ENCODE measurements at regions not wholly inside any gene's neighbourhood (a gene's known extent, or its start where the extent isn't known, plus 50 kb on each side); places are given as distances from the start of the nearest gene placed in this dataset.

DNA sequence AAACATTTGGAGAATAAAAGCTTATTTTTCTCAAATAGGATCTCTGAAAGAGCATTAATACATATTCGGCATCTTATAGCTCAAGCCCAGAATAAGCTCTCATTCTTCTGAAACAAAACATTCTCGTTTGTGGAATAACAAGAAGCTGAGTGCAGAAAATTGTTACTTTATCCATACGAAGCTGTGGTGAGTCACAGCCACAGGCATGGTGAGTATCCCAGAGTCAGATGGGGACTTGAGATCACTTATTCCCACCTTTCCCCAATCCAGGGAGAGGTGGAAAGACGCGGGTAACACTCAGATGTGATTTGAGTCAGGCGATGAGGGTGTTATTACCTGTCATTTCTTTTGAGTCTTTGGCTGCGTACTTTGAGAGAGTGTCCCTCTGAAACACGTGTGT is 214.6 kb upstream of the TMEM132C start:
- H3K27me3 ChIP-seq (ENCODE audit: control insufficient read depth in 3 of 3, insufficient read depth in 3 of 3, low read length in 2 of 3), result peaks cover 0 to 3% (median 0%) of the 10 kb centered on the region in 3 donors
- no peak overlapping the region for H3K9ac ChIP-seq (ENCODE audit: insufficient read depth in 1 of 2, low read length in 2 of 2)
- DNase-seq (no peak), ATAC-seq (ENCODE audit: insufficient read depth, low FRiP score) (no peak)
- H3K36me3 ChIP-seq (ENCODE audit: control insufficient read depth in 4 of 4, insufficient read depth in 4 of 4, low read length in 4 of 4), result no peaks in the 10 kb centered on the region
- WGBS, 2 donors, result 79 to 81% methylated on average over 8 of the region's 8 CpGs
- no peak overlapping the region for H3K27ac ChIP-seq (ENCODE audit: low read depth in 1 of 2, low read length in 1 of 2)
- TF ChIP-seq, protein P1, sequence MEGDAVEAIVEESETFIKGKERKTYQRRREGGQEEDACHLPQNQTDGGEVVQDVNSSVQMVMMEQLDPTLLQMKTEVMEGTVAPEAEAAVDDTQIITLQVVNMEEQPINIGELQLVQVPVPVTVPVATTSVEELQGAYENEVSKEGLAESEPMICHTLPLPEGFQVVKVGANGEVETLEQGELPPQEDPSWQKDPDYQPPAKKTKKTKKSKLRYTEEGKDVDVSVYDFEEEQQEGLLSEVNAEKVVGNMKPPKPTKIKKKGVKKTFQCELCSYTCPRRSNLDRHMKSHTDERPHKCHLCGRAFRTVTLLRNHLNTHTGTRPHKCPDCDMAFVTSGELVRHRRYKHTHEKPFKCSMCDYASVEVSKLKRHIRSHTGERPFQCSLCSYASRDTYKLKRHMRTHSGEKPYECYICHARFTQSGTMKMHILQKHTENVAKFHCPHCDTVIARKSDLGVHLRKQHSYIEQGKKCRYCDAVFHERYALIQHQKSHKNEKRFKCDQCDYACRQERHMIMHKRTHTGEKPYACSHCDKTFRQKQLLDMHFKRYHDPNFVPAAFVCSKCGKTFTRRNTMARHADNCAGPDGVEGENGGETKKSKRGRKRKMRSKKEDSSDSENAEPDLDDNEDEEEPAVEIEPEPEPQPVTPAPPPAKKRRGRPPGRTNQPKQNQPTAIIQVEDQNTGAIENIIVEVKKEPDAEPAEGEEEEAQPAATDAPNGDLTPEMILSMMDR (IDR thresholded peaks at IDR 0.05; ENCODE audit: control extremely low read depth, extremely low read depth), result no peak
- H3K4me3 ChIP-seq, result no peak overlapping the region
- H3K9me3 ChIP-seq (ENCODE audit: control insufficient read depth in 4 of 4, insufficient read depth in 3 of 4, low read length in 3 of 4), result no peaks in the 10 kb centered on the region
- H3K4me1 ChIP-seq (ENCODE audit: control insufficient read depth in 5 of 5, insufficient read depth in 5 of 5, low read length in 5 of 5), result no peaks in the 10 kb centered on the region

DNA sequence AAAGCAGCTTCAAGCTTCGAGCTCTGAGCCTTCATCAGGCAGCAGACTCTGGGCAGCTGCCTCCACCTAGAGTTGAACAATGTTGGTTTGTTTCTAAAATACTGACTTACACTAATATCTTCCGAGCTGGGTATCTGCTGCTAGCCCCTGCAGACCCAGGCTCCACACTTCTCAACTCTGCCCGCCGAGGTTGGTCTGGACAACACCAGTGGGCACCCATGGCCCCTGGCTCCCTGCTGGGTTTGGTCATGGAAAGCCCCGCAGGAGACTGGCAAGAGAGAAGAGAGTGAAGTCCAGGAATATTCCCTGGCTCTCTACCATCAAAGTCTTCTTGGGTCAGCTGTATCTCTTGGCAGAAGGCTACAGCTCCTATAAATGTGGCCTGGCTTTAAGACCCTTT is 214.2 kb upstream of the TMEM132C start:
- ATAC-seq (ENCODE audit: insufficient read depth, low FRiP score), result no peak
- WGBS, 2 donors, result 82 to 89% methylated on average over 5 of the region's 5 CpGs
- peaks cover 0 to 3% (median 0%) of the 10 kb centered on the region in 4 donors for H3K9me3 ChIP-seq (ENCODE audit: control insufficient read depth in 4 of 4, insufficient read depth in 3 of 4, low read length in 3 of 4)
- no peak overlapping the region for H3K4me3 ChIP-seq
- H3K27ac ChIP-seq (ENCODE audit: low read depth in 1 of 2, low read length in 1 of 2), result no peak overlapping the region
- TF ChIP-seq, protein P1 (IDR thresholded peaks at IDR 0.05; ENCODE audit: control extremely low read depth, extremely low read depth), result no peak
- H3K27me3 ChIP-seq (ENCODE audit: control insufficient read depth in 3 of 3, insufficient read depth in 3 of 3, low read length in 2 of 3), result peaks cover 0 to 3% (median 0%) of the 10 kb centered on the region in 3 donors
- DNase-seq, result no peak
- no peaks in the 10 kb centered on the region for H3K36me3 ChIP-seq (ENCODE audit: control insufficient read depth in 4 of 4, insufficient read depth in 4 of 4, low read length in 4 of 4)
- H3K4me1 ChIP-seq (ENCODE audit: control insufficient read depth in 5 of 5, insufficient read depth in 5 of 5, low read length in 5 of 5), result no peaks in the 10 kb centered on the region
- no peak overlapping the region for H3K9ac ChIP-seq (ENCODE audit: insufficient read depth in 1 of 2, low read length in 2 of 2)

DNA sequence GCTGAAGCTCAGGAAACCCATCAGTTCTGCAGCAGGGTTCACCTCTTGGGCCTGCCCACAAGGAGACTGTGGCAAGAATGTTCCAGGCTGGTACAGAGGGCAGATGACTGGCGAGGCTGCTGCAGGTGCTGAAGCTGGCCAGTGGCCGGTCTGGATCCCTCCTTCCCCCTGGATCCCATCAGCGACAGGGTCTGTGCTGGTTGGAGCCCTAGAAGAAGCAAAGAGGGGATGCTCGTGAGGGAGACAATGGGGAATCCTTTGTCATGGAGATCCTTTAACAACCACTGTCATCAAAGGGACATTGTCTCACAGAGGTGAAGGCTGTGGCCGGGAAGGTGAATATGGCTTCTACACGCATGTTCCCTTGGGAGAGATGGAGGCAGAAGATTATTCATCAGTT is 211.4 kb upstream of the TMEM132C start:
- H3K4me1 ChIP-seq (ENCODE audit: control insufficient read depth in 5 of 5, insufficient read depth in 5 of 5, low read length in 5 of 5), result no peaks in the 10 kb centered on the region
- TF ChIP-seq, protein P1 (IDR thresholded peaks at IDR 0.05; ENCODE audit: control extremely low read depth, extremely low read depth), result no peak
- peaks cover 0 to 3% (median 0%) of the 10 kb centered on the region in 3 donors for H3K27me3 ChIP-seq (ENCODE audit: control insufficient read depth in 3 of 3, insufficient read depth in 3 of 3, low read length in 2 of 3)
- WGBS, 2 donors, result 73 to 86% methylated on average over 6 of the region's 6 CpGs
- H3K36me3 ChIP-seq (ENCODE audit: control insufficient read depth in 4 of 4, insufficient read depth in 4 of 4, low read length in 4 of 4), result no peaks in the 10 kb centered on the region
- no peak for ATAC-seq (ENCODE audit: insufficient read depth, low FRiP score)
- DNase-seq, result no peak
- H3K9ac ChIP-seq (ENCODE audit: insufficient read depth in 1 of 2, low read length in 2 of 2), result no peak overlapping the region
- no peak overlapping the region for H3K27ac ChIP-seq (ENCODE audit: low read depth in 1 of 2, low read length in 1 of 2)
- H3K4me3 ChIP-seq, result no peak overlapping the region
- peaks cover 0 to 4% (median 0%) of the 10 kb centered on the region in 4 donors for H3K9me3 ChIP-seq (ENCODE audit: control insufficient read depth in 4 of 4, insufficient read depth in 3 of 4, low read length in 3 of 4)

DNA sequence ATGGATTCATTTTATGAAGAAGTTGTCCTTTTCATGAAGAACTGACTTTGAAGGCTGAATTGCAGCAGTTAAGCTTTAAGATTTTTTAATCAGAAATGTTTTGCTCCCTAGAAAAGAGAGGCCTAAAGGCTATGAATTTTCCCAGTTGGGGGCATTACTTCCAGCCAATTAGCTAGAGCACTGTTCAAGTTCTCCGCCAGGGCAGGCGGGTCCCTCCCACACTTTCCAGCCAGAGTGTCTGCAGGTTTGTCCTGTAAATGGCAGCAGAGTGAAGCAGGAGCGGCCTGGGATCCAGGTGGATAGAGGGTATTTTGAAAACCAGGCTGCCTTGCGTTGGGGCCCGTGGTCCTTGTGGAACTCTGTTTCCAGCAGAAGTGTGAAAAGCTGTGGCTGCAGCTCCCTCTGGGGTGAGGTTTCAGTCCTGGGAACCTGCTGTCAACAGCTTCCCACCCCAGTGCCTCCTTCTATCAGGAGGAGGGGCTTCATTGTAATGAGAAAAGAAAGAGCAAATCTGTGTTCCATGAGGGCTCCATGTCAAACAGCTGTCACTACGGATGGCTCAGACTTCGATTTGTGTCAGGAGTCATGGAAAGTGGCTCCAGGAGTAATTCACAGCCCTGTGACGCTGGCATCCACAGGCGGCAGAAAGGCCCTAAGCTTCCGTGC is 210.7 kb upstream of the TMEM132C start:
- no peak for ATAC-seq (ENCODE audit: insufficient read depth, low FRiP score)
- TF ChIP-seq, protein P1 (IDR thresholded peaks at IDR 0.05; ENCODE audit: control extremely low read depth, extremely low read depth), result no peak
- no peak overlapping the region for H3K4me3 ChIP-seq
- WGBS, 2 donors, result 64 to 75% methylated on average over 10 of the region's 10 CpGs
- no peak overlapping the region for H3K27ac ChIP-seq (ENCODE audit: low read depth in 1 of 2, low read length in 1 of 2)
- DNase-seq, result no peak
- H3K27me3 ChIP-seq (ENCODE audit: control insufficient read depth in 3 of 3, insufficient read depth in 3 of 3, low read length in 2 of 3), result peaks cover 0 to 3% (median 0%) of the 10 kb centered on the region in 3 donors
- peaks cover 0 to 4% (median 0%) of the 10 kb centered on the region in 4 donors for H3K9me3 ChIP-seq (ENCODE audit: control insufficient read depth in 4 of 4, insufficient read depth in 3 of 4, low read length in 3 of 4)
- H3K9ac ChIP-seq (ENCODE audit: insufficient read depth in 1 of 2, low read length in 2 of 2), result no peak overlapping the region
- H3K36me3 ChIP-seq (ENCODE audit: control insufficient read depth in 4 of 4, insufficient read depth in 4 of 4, low read length in 4 of 4), result no peaks in the 10 kb centered on the region
- no peaks in the 10 kb centered on the region for H3K4me1 ChIP-seq (ENCODE audit: control insufficient read depth in 5 of 5, insufficient read depth in 5 of 5, low read length in 5 of 5)
